HG03571 (cell line): ENCODE measurements at regions not wholly inside any gene's neighbourhood (a gene's known extent, or its start where the extent isn't known, plus 50 kb on each side); places are given as distances from the start of the nearest gene placed in this dataset.
"Not testable (repeated sequence)": the region's sequence is repeated elsewhere in the genome, so short reads cannot be mapped to it uniquely, and the experiment has no call there.

Experiments used
- ATAC-seq: cut with Tn5 transposase; IDR thresholded peaks from one replicate; pipeline ENCODE4 v1.9.1; 2021; ENCODE audit not compliant: unreplicated experiment

GRCh38 chr9:41643571-41644279, 454.6 kb upstream of the ZNG1F start:
- peak; percentile 99 for ATAC-seq

- ATAC-seq: not testable (repeated sequence)
These were observed 444.6 kb upstream of the ZNG1F start for GRCh38 chr9:41633726-41634125.

GRCh38 chr9:41623666-41624065, 434.5 kb upstream of the ZNG1F start:
- not testable (repeated sequence) for ATAC-seq

- not testable (repeated sequence) for ATAC-seq
These were observed 430.1 kb upstream of the ZNG1F start for GRCh38 chr9:41619254-41619653.

- ATAC-seq: not testable (repeated sequence)
These were observed 417.9 kb upstream of the ZNG1F start for GRCh38 chr9:41606961-41607547.

- not testable (repeated sequence) for ATAC-seq
These were observed 376.5 kb upstream of the ZNG1F start for GRCh38 chr9:41565572-41565971.
